BJ (cell line): ENCODE measurements at regions not wholly inside any gene's neighbourhood (a gene's known extent, or its start where the extent isn't known, plus 50 kb on each side); places are given as distances from the start of the nearest gene placed in this dataset.

Experiments used
- CTCF ChIA-PET: fragments of 350-600 bp; formaldehyde crosslinking; extraction: SDS; loops from one replicate; lab custom pipeline; 2021; ENCODE audit warnings: antibody characterized with exemption, inconsistent platforms; lab: Yijun Ruan, JAX
- POLR2A ChIA-PET: fragments of 300-600 bp; sonication (Branson Sonifier 250); formaldehyde crosslinking; extraction: SDS; loops from one replicate; lab custom pipeline; 2021; ENCODE audit warnings: antibody characterized with exemption; lab: Charles Lee
- DNase-seq: peaks from one replicate; pipeline ENCODE4 v3.0.0-alpha.2; 2011; ENCODE audit warnings: low read depth
- H3K27me3 ChIP-seq: 2 replicates; pipeline ENCODE4 v1.6.0; 2011; ENCODE audit warnings: low read length; ENCODE audit not compliant: control insufficient read depth, insufficient read depth
- H3K36me3 ChIP-seq: 2 replicates; pipeline ENCODE4 v1.5.1; 2011; ENCODE audit warnings: low read length; ENCODE audit not compliant: control insufficient read depth, insufficient read depth
- H3K4me3 ChIP-seq: 2 replicates; pipeline ENCODE4 v1.5.1; 2011; ENCODE audit warnings: low read depth, mild to moderate bottlenecking, control low read depth, low read length
- TF ChIP-seq, protein P1 (sequence below): IDR thresholded peaks from 2 replicates; pipeline ENCODE4 v1.5.1; 2011; ENCODE audit warnings: low read depth, mild to moderate bottlenecking, control low read depth, inconsistent platforms, low read length, moderate library complexity; ENCODE audit not compliant: insufficient read depth

DNA sequence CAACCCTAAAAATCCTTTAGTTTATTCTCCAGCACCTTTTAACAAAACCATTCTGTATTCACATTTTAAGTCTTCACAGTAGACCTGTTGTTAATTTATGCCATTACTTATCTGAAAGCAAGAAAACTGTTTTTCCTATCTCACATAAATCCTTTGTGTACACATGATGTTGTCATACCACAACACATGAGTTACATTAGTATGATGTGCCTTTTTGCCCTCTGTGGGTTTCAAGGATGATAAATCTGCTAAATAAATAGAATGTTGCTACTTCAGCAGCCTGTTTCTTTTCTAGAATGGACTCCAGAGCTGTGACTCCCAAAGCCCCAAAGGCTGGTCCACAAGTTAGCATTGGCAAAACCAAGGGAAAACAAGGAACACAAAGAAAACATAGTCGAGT, 151.6 kb downstream of the SERPINI1 start:
- ChIA-PET POLR2A (no interaction called here), CTCF (no interaction called here)
- Histone ChIP-seq H3K36me3 (no peaks in the 10 kb centered on the region), H3K4me3 (no peak overlapping the region), H3K27me3 (no peaks in the 10 kb centered on the region)
- TF ChIP-seq, protein P1, sequence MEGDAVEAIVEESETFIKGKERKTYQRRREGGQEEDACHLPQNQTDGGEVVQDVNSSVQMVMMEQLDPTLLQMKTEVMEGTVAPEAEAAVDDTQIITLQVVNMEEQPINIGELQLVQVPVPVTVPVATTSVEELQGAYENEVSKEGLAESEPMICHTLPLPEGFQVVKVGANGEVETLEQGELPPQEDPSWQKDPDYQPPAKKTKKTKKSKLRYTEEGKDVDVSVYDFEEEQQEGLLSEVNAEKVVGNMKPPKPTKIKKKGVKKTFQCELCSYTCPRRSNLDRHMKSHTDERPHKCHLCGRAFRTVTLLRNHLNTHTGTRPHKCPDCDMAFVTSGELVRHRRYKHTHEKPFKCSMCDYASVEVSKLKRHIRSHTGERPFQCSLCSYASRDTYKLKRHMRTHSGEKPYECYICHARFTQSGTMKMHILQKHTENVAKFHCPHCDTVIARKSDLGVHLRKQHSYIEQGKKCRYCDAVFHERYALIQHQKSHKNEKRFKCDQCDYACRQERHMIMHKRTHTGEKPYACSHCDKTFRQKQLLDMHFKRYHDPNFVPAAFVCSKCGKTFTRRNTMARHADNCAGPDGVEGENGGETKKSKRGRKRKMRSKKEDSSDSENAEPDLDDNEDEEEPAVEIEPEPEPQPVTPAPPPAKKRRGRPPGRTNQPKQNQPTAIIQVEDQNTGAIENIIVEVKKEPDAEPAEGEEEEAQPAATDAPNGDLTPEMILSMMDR: no peak
- DNase-seq: no peak

DNA sequence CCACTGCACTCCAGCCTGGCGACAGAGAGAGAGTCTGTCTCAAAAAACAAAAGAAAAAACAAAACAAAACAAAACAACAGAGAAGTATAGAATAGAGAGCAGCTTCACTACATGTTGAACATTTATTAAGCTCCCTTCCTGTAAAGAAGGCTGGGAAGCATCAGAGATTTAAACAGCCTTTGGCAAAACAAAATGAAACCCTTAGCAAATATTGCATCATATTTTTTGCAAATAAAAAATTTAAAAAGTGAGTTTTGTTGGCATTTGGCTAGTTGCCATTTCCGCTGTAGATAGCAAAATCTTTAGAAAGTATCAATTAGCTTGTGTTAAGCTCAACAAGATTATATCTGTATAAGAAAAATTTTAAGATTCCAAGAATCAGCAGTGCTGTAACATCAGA, 151.2 kb downstream of the SERPINI1 start:
- Histone ChIP-seq H3K27me3 (no peaks in the 10 kb centered on the region), H3K36me3 (no peaks in the 10 kb centered on the region), H3K4me3 (no peak overlapping the region)
- ChIA-PET POLR2A (no interaction called here), CTCF (no interaction called here)
- TF ChIP-seq, protein P1: no peak
- DNase-seq: no peak

DNA sequence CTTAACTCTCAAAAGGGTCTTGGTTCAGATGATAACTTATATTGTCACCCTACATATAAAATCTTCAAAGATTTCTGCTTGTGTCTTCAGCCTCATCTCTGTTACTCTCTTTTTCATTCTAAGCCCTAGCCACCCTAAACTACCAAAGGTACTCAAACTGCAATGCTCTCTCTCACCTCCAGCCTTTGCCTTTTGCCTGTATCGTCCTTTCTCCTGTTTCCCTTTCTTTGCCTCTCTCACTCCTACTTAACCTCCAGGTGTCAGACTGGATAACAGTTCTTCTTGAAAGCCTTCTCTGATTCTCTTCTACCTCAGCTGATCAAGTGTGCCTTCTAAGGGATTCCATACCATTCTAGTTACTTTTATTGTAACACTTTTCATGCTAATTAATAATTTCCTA, 149.8 kb downstream of the SERPINI1 start:
- Histone ChIP-seq H3K27me3 (no peaks in the 10 kb centered on the region), H3K4me3 (no peak overlapping the region), H3K36me3 (no peaks in the 10 kb centered on the region)
- TF ChIP-seq, protein P1: no peak
- DNase-seq: no peak
- ChIA-PET CTCF (no interaction called here), POLR2A (no interaction called here)

DNA sequence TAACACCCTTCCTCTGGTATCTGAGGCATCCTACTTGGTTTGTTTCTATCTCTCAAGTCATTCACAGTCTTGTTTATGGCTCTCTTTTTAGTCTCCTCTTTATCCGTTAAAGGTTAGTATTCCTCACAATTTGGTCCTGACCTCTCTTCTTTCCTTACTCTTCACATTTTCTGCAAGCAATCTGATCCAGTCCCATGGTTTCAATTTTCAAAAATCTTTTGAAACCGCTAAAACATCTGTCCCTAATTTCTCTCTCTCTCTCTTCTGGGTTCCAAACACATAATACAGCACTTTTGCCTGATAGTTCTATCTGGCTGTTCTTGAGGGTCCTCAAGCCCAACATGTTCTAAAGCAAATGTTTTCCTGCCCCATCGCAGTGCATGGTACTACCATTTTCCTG, 149.0 kb downstream of the SERPINI1 start:
- CTCF ChIA-PET: interaction anchor here (0.8 to 1.0 kb wide), 2 partner anchors 9 to 156 kb away, joined by 3 read pairs; no protein-coding TSS in a partner anchor
- TF ChIP-seq, protein P1: no peak
- DNase-seq: no peak
- POLR2A ChIA-PET: no interaction called here
- no peak overlapping the region for H3K4me3 ChIP-seq
- H3K27me3 ChIP-seq: no peaks in the 10 kb centered on the region
- H3K36me3 ChIP-seq: no peaks in the 10 kb centered on the region

DNA sequence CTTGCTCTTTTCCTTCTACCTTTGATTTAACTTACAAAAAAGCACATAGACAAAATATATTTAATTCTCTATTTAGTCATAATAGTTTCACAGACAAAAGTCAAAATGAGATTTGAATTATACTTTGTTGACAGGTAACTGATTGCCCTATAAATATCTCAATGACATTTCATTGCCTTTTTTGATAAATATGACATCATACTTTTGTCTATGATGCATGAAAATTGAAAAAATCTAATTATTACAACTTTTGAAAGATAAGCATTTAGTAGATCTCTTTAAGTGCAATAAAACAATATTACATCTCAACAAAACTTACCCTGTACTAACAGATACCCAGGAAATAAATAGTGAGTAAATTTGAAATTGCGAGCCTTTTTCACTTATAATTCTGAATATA, 147.9 kb downstream of the SERPINI1 start:
- POLR2A ChIA-PET: no interaction called here
- CTCF ChIA-PET: interaction anchor here (0.8 to 3.1 kb wide), 3 partner anchors 8 to 504 kb away, joined by 3 to 25 read pairs (median 3); partner anchors contain the start of gene ZBBX
- Histone ChIP-seq H3K27me3 (no peaks in the 10 kb centered on the region), H3K36me3 (no peaks in the 10 kb centered on the region), H3K4me3 (no peak overlapping the region)
- TF ChIP-seq, protein P1: no peak
- no peak for DNase-seq
